ENCODE measurements at regions not wholly inside any gene's neighbourhood (a gene's known extent, or its start where the extent isn't known, plus 50 kb on each side); places are given as distances from the start of the nearest gene placed in this dataset.
A peak's percentile ranks its signal among the peaks of the same experiment; 100 is the strongest.

DNA sequence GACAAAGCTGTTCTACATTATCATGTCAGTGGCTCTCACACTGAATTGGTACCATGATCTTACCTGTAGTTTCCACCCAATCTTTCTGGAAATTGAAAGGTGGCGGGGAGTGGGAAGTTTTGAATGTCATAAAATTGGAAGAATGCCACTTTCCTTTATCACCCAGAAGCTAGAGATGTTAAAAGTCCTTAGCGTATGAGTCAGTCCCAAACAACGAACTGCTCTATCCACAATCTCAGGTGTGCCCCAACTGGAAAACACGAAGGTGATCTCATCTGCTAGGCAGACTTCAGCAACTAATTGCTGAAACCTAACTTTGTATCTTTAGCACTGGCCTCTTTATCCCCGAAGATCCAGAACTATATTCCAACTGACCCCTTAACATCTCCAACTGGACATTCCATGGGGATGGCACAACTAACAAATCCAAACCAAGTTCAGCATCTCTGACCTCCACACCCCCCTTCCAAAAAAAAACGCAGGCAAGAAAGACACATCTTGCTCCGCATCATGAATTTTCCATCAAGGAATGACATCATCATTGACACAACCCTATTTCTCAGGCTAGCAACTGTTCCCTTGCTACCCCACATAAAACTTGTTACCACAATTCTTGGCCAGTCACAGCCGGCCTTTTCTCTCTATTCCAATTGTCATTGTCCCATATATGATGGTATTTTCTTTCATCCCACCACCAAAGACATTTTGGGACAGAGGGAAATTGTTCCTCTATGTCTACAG, 175.4 kb downstream of the KLF12 start:
- Histone ChIP-seq H3K4me2 (ENCODE audit: low read depth, low read length, poor library complexity, severe bottlenecking) (peak overlapping the region; percentile 74), H3K27ac (ENCODE audit: low read length) (peak overlapping the region; percentile 69), H3K4me3 (ENCODE audit: low read length) (peak overlapping the region; percentile 24; the same call in 1 of the 2 replicates), H3K27me3 (ENCODE audit: low read length) (no peaks in the 10 kb centered on the region), H3K36me3 (ENCODE audit: insufficient read depth, low read length) (peaks cover 8% of the 10 kb centered on the region; the same call in 1 of the 2 replicates), H4K20me1 (ENCODE audit: insufficient read depth, low read depth, low read length) (no peaks in the 10 kb centered on the region), H3K79me2 (ENCODE audit: low read length) (peaks cover 84% of the 10 kb centered on the region), H3K4me1 (ENCODE audit: low read length) (peaks cover 86% of the 10 kb centered on the region), H3K9me2 (replicated peaks; ENCODE audit: insufficient read depth, low read length) (no peaks in the 10 kb centered on the region), H3K9me3 (ENCODE audit: low read length) (no peaks in the 10 kb centered on the region), H2AFZ (ENCODE audit: low read length) (no peak overlapping the region), H3K9ac (ENCODE audit: low read length) (peak overlapping the region; percentile 23; the same call in 1 of the 2 replicates)
- no peak for DNase-seq

DNA sequence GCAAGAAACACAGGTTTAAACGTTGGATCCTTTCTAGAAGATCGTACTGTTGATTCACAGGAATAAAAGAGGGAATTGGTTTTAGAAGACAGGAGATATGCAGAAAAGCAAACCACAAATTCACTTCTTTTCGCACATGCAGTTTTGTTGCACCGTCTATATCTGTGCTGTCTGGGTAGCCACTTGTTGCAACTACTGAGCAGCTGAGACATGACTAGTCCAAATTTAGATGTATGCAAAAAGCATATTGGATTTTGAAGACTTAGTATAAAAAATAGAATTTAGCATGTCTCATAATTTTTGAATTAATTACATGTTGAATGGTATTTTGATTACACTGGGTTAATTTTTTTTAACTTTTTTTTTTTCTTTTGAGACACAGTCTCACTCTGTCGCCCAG, 176.3 kb downstream of the KLF12 start:
- no peaks in the 10 kb centered on the region for H3K9me3 ChIP-seq (ENCODE audit: low read length)
- H3K27me3 ChIP-seq (ENCODE audit: low read length), result no peaks in the 10 kb centered on the region
- peak overlapping the region; percentile 29; the same call in 1 of the 2 replicates for H3K9ac ChIP-seq (ENCODE audit: low read length)
- H3K79me2 ChIP-seq (ENCODE audit: low read length), result peaks cover 83% of the 10 kb centered on the region
- H3K9me2 ChIP-seq (replicated peaks; ENCODE audit: insufficient read depth, low read length), result no peaks in the 10 kb centered on the region
- no peaks in the 10 kb centered on the region for H4K20me1 ChIP-seq (ENCODE audit: insufficient read depth, low read depth, low read length)
- peak overlapping the region; percentile 69 for H3K27ac ChIP-seq (ENCODE audit: low read length)
- peak overlapping the region; percentile 37; the same call in 1 of the 2 replicates for H3K4me3 ChIP-seq (ENCODE audit: low read length)
- peaks cover 8% of the 10 kb centered on the region; the same call in 1 of the 2 replicates for H3K36me3 ChIP-seq (ENCODE audit: insufficient read depth, low read length)
- peak; percentile 80 for DNase-seq
- H3K4me2 ChIP-seq (ENCODE audit: low read depth, low read length, poor library complexity, severe bottlenecking), result peak overlapping the region; percentile 74
- H2AFZ ChIP-seq (ENCODE audit: low read length), result no peak overlapping the region
- peaks cover 86% of the 10 kb centered on the region for H3K4me1 ChIP-seq (ENCODE audit: low read length)

DNA sequence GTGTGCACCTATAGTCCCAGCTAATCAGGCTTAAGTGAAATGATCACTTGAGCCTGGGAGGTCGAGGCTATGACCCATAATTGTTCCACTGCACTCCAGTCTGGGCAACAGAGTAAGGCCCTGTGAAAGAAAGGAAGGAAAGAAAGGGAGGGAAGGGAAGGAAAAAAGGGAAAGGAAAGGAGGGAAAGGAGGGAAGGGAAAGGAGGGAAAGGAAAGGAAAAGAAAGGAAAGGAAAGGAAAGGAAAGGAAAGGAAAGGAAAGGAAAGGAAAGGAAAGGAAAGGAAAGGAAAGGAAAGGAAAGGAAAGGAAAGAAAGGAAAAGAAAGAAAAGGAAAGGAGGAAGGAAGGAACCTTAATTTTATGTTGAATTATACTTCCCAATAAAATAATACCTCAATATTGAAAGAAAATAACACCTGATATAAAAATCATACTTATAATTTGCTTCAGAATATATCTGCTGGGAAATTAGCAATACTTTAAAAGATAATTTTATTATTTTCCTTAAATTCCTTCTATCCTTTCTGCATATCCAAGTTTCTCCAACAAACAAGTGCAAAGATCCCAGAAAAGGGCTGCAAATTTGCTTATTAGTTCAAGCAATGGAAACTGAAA, 177.3 kb downstream of the KLF12 start:
- peak overlapping the region; percentile 9; the same call in 1 of the 2 replicates for H3K4me3 ChIP-seq (ENCODE audit: low read length)
- no peaks in the 10 kb centered on the region for H4K20me1 ChIP-seq (ENCODE audit: insufficient read depth, low read depth, low read length)
- no peak overlapping the region for H2AFZ ChIP-seq (ENCODE audit: low read length)
- H3K27ac ChIP-seq (ENCODE audit: low read length), result peak overlapping the region; percentile 69
- no peaks in the 10 kb centered on the region for H3K27me3 ChIP-seq (ENCODE audit: low read length)
- peaks cover 3% of the 10 kb centered on the region; the same call in 1 of the 2 replicates for H3K36me3 ChIP-seq (ENCODE audit: insufficient read depth, low read length)
- no peak overlapping the region for H3K9ac ChIP-seq (ENCODE audit: low read length)
- peaks cover 83% of the 10 kb centered on the region for H3K79me2 ChIP-seq (ENCODE audit: low read length)
- DNase-seq, result no peak
- no peaks in the 10 kb centered on the region for H3K9me3 ChIP-seq (ENCODE audit: low read length)
- H3K9me2 ChIP-seq (replicated peaks; ENCODE audit: insufficient read depth, low read length), result no peaks in the 10 kb centered on the region
- peaks cover 84% of the 10 kb centered on the region for H3K4me1 ChIP-seq (ENCODE audit: low read length)
- peak overlapping the region; percentile 74 for H3K4me2 ChIP-seq (ENCODE audit: low read depth, low read length, poor library complexity, severe bottlenecking)

DNA sequence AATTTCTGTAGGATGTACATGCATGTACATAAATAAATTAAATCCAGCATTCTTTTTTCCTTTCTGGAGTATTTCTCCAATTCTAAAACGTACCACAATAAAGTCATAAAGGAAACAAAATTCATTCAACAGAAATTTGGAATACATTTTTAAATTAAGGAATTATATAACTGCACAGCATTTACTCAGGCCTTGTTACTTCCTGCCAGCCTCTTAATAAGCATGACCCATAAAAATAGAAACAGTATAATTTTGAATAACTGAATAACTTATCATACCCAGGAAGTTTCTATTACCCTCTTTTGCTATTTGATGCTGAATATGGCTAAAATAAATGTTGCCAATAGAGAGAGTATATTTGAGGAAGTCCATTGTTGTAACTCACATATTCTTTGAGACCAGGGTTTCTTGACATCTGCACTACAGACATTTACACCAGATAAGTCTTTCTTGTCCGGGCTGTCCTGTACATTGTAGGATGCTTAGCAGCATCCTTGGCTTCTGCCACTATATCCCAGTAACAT, 178.2 kb downstream of the KLF12 start:
- Histone ChIP-seq H3K9me3 (ENCODE audit: low read length) (no peaks in the 10 kb centered on the region), H3K9me2 (replicated peaks; ENCODE audit: insufficient read depth, low read length) (no peaks in the 10 kb centered on the region), H3K4me1 (ENCODE audit: low read length) (peaks cover 83% of the 10 kb centered on the region), H3K27me3 (ENCODE audit: low read length) (no peaks in the 10 kb centered on the region), H3K4me3 (ENCODE audit: low read length) (peak overlapping the region; percentile 9; the same call in 1 of the 2 replicates), H3K79me2 (ENCODE audit: low read length) (peaks cover 83% of the 10 kb centered on the region), H3K9ac (ENCODE audit: low read length) (peak overlapping the region; percentile 24; the same call in 1 of the 2 replicates), H3K4me2 (ENCODE audit: low read depth, low read length, poor library complexity, severe bottlenecking) (peak overlapping the region; percentile 74), H3K36me3 (ENCODE audit: insufficient read depth, low read length) (no peaks in the 10 kb centered on the region), H4K20me1 (ENCODE audit: insufficient read depth, low read depth, low read length) (no peaks in the 10 kb centered on the region), H3K27ac (ENCODE audit: low read length) (peak overlapping the region; percentile 69), H2AFZ (ENCODE audit: low read length) (no peak overlapping the region)
- DNase-seq, result peak; percentile 75

DNA sequence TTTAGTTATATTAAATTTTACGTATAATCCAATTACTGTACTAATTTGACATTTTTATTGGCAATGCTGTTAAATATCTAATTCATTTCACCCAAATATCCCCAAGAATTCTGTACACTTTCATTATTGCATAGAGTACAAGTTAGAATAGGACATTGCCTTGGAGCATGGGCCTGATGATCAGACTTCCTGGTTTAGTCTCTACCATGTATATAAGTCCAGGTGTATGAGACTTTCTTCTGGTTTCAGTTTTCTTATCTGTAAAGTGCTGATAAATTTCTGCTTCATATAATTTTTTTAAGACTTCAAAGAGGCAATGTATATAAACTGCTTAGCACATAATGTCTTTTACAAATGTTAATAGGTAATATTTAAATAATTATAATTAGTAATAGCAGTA, 179.4 kb downstream of the KLF12 start:
- Histone ChIP-seq H3K27me3 (ENCODE audit: low read length) (no peaks in the 10 kb centered on the region), H3K4me2 (ENCODE audit: low read depth, low read length, poor library complexity, severe bottlenecking) (peak overlapping the region; percentile 74), H3K4me1 (ENCODE audit: low read length) (peaks cover 84% of the 10 kb centered on the region), H3K9me2 (replicated peaks; ENCODE audit: insufficient read depth, low read length) (no peaks in the 10 kb centered on the region), H3K4me3 (ENCODE audit: low read length) (no peak overlapping the region), H3K9ac (ENCODE audit: low read length) (no peak overlapping the region), H4K20me1 (ENCODE audit: insufficient read depth, low read depth, low read length) (no peaks in the 10 kb centered on the region), H3K79me2 (ENCODE audit: low read length) (peaks cover 86% of the 10 kb centered on the region), H3K9me3 (ENCODE audit: low read length) (no peaks in the 10 kb centered on the region), H3K36me3 (ENCODE audit: insufficient read depth, low read length) (no peaks in the 10 kb centered on the region), H3K27ac (ENCODE audit: low read length) (peak overlapping the region; percentile 69; the same call in 1 of the 2 replicates), H2AFZ (ENCODE audit: low read length) (no peak overlapping the region)
- no peak for DNase-seq

DNA sequence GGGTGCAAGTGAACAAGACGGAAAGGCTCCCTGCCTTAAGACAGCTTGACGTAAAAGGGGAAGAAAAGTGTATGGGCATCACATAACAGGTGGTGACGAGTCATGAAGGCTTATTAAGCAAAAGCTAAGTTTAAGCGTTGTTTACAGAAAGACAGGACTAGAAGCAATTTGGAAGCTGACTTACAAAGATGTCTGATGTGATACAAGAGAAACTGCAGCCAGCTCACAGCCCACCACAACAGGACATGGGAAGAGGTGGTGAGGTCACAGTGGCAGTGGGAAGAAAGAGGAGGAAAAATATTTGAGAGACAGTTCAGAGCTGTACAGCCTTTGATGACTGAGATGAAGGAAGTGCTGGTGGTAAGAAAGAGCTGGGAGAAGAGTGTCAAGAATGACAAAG, 181.6 kb downstream of the KLF12 start:
- no peaks in the 10 kb centered on the region for H4K20me1 ChIP-seq (ENCODE audit: insufficient read depth, low read depth, low read length)

DNA sequence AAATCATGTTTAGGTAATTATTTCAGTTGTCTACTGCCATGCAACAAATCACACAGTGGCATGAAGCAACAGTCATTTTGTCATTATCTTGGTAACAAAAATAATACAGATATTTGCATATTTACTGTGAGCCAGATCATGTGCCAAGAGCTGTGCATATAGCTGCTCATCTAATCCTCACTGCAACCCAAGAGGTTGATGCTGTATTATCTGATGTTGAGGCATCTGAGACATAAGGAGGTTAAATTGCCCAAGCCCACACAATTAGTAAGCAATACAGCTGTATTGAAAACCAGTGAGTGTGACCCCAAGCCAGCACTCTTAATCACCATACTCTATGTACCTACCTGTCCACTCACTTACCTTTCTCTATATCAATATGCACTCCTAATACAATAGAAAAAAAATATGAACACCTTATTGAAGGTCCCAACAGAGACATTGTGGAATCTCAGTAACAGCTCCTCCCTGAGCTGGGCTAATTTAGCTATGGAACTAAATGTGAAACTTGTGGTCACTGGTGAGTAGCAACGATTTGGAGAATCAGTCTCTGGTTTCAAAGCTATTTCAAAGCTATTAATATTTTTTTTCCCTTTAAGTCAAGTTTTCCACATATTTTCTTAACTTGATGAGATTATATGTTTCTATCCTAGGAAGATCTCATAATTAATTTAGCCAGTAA, 185.2 kb downstream of the KLF12 start:
- H3K9me3 ChIP-seq (ENCODE audit: low read length), result no peaks in the 10 kb centered on the region
- no peaks in the 10 kb centered on the region for H3K9me2 ChIP-seq (replicated peaks; ENCODE audit: insufficient read depth, low read length)
- no peak overlapping the region for H3K9ac ChIP-seq (ENCODE audit: low read length)
- peaks cover 94% of the 10 kb centered on the region for H3K79me2 ChIP-seq (ENCODE audit: low read length)
- peaks cover 83% of the 10 kb centered on the region for H3K4me1 ChIP-seq (ENCODE audit: low read length)
- H3K4me3 ChIP-seq (ENCODE audit: low read length), result no peak overlapping the region
- no peak overlapping the region for H2AFZ ChIP-seq (ENCODE audit: low read length)
- H3K27me3 ChIP-seq (ENCODE audit: low read length), result no peaks in the 10 kb centered on the region
- no peak for DNase-seq
- peak overlapping the region; percentile 64 for H3K27ac ChIP-seq (ENCODE audit: low read length)
- H3K4me2 ChIP-seq (ENCODE audit: low read depth, low read length, poor library complexity, severe bottlenecking), result peak overlapping the region; percentile 25
- H3K36me3 ChIP-seq (ENCODE audit: insufficient read depth, low read length), result no peaks in the 10 kb centered on the region
- H4K20me1 ChIP-seq (ENCODE audit: insufficient read depth, low read depth, low read length), result no peaks in the 10 kb centered on the region

More for the DNA sequence above, 181.6 kb downstream of the KLF12 start:
- Histone ChIP-seq H2AFZ (ENCODE audit: low read length) (no peak overlapping the region), H3K27ac (ENCODE audit: low read length) (no peak overlapping the region; the same call in 1 of the 2 replicates), H3K4me1 (ENCODE audit: low read length) (peaks cover 85% of the 10 kb centered on the region), H3K9me2 (replicated peaks; ENCODE audit: insufficient read depth, low read length) (no peaks in the 10 kb centered on the region), H3K4me2 (ENCODE audit: low read depth, low read length, poor library complexity, severe bottlenecking) (no peak overlapping the region), H3K9ac (ENCODE audit: low read length) (no peak overlapping the region), H3K36me3 (ENCODE audit: insufficient read depth, low read length) (no peaks in the 10 kb centered on the region), H3K9me3 (ENCODE audit: low read length) (no peaks in the 10 kb centered on the region), H3K27me3 (ENCODE audit: low read length) (no peaks in the 10 kb centered on the region), H3K79me2 (ENCODE audit: low read length) (peaks cover 91% of the 10 kb centered on the region), H3K4me3 (ENCODE audit: low read length) (no peak overlapping the region)
- no peak for DNase-seq
